Neuronal stem cell (in vitro differentiated cells): ENCODE measurements at regions not wholly inside any gene's neighbourhood (a gene's known extent, or its start where the extent isn't known, plus 50 kb on each side); places are given as distances from the start of the nearest gene placed in this dataset.
"Not testable (repeated sequence)": the region's sequence is repeated elsewhere in the genome, so short reads cannot be mapped to it uniquely, and the experiment has no call there.

Source experiments
- DNase-seq: peaks from one replicate; pipeline ENCODE4 v3.0.0-alpha.2; 2013; ENCODE audit warnings: low spot score
- H2AFZ ChIP-seq: one replicate; pipeline ENCODE4 v1.6.1; 2013; ENCODE audit warnings: mild to moderate bottlenecking, low read length, inconsistent platforms
- H2AK5ac ChIP-seq: 2 replicates; pipeline ENCODE4 v1.6.1; 2013; ENCODE audit warnings: low read depth, mild to moderate bottlenecking, inconsistent platforms, low read length, moderate library complexity, mixed read lengths
- H2BK120ac ChIP-seq: 2 replicates; pipeline ENCODE4 v1.6.1; 2013; ENCODE audit warnings: low read depth, mild to moderate bottlenecking, inconsistent platforms, low read length, moderate library complexity, mixed read lengths
- H2BK12ac ChIP-seq: one replicate; pipeline ENCODE4 v1.6.1; 2013; ENCODE audit warnings: low read length, inconsistent platforms
- H2BK15ac ChIP-seq: 2 replicates; pipeline ENCODE4 v1.6.1; 2013; ENCODE audit warnings: mild to moderate bottlenecking, low read length, inconsistent platforms, mixed read lengths
- H2BK5ac ChIP-seq: one replicate; pipeline ENCODE4 v1.6.1; 2013; ENCODE audit warnings: inconsistent platforms, mild to moderate bottlenecking, low read length, moderate library complexity
- H3K14ac ChIP-seq: one replicate; pipeline ENCODE4 v1.6.1; 2013; ENCODE audit warnings: low read length, inconsistent platforms
- H3K18ac ChIP-seq: 2 replicates; pipeline ENCODE4 v1.6.1; 2013; ENCODE audit warnings: low read length, inconsistent platforms
- H3K23ac ChIP-seq: 2 replicates; pipeline ENCODE4 v1.6.1; 2013; ENCODE audit warnings: low read depth, mild to moderate bottlenecking, mixed read lengths, low read length, inconsistent platforms; ENCODE audit not compliant: poor library complexity
- H3K27ac ChIP-seq: replicated peaks from 3 replicates; pipeline ENCODE4 v1.5.1; 2013; ENCODE audit warnings: low read length, inconsistent platforms
- H3K27me3 ChIP-seq, 3 experiments: 2 replicates each; pipeline ENCODE4 v1.6.1; 2013; ENCODE audit warnings: low read length in 3 of 3, mild to moderate bottlenecking in 2 of 3, inconsistent platforms in 1 of 3, low read depth in 1 of 3, mixed read lengths in 1 of 3, moderate library complexity in 1 of 3; ENCODE audit not compliant: control insufficient read depth in 3 of 3, insufficient read depth in 3 of 3
- H3K36me3 ChIP-seq, 2 donors: replicated peaks in 1 of 2; 2 replicates each; pipeline ENCODE4 v1.6.1; 2013; ENCODE audit warnings: low read length in 2 of 2; ENCODE audit not compliant: control insufficient read depth in 2 of 2, insufficient read depth in 2 of 2
- H3K4ac ChIP-seq: 2 replicates; pipeline ENCODE4 v1.6.1; 2013; ENCODE audit warnings: inconsistent platforms, mild to moderate bottlenecking, low read length, moderate library complexity
- H3K4me1 ChIP-seq, 2 donors: 1 replicate in 1 of 2; 2 replicates in 1 of 2; pipeline ENCODE4 v1.6.1; 2013; ENCODE audit warnings: low read length in 2 of 2, low read depth in 1 of 2; ENCODE audit not compliant: control insufficient read depth in 2 of 2, insufficient read depth in 1 of 2
- H3K4me2 ChIP-seq: one replicate; pipeline ENCODE4 v1.6.1; 2013; ENCODE audit warnings: mild to moderate bottlenecking, low read length, inconsistent platforms; ENCODE audit not compliant: insufficient read depth, poor library complexity, severe bottlenecking
- H3K4me3 ChIP-seq, 2 donors: 2 replicates each; pipeline ENCODE4 v1.5.1; 2013; ENCODE audit warnings: low read length in 2 of 2, mild to moderate bottlenecking in 2 of 2, inconsistent platforms in 1 of 2, moderate library complexity in 1 of 2
- H3K79me1 ChIP-seq: one replicate; pipeline ENCODE4 v1.6.1; 2013; ENCODE audit warnings: low read depth, mild to moderate bottlenecking, inconsistent platforms, low read length, moderate library complexity
- H3K9ac ChIP-seq: one replicate; pipeline ENCODE4 v1.6.1; 2013; ENCODE audit warnings: mild to moderate bottlenecking, low read depth, low read length, inconsistent platforms; ENCODE audit not compliant: poor library complexity
- H3K9me3 ChIP-seq, 2 donors: replicated peaks in 1 of 2; 2 replicates each; pipeline versions ENCODE3 to v1.6.1; 2013; ENCODE audit warnings: low read length in 2 of 2, mild to moderate bottlenecking in 2 of 2, inconsistent platforms in 1 of 2, low read depth in 1 of 2, mixed read lengths in 1 of 2, moderate library complexity in 1 of 2; ENCODE audit not compliant: control insufficient read depth in 2 of 2, insufficient read depth in 1 of 2
- H4K8ac ChIP-seq: one replicate; pipeline ENCODE4 v1.6.1; 2013; ENCODE audit warnings: low read depth, mild to moderate bottlenecking, inconsistent platforms, low read length, moderate library complexity
- H4K91ac ChIP-seq: one replicate; pipeline ENCODE4 v1.6.1; 2013; ENCODE audit warnings: low read length, low read depth, mild to moderate bottlenecking, inconsistent platforms; ENCODE audit not compliant: poor library complexity
- WGBS, 2 donors: extraction: QIAGEN DNeasy Blood & Tissue Kit; methylation state at CpG; one replicate each; pipeline ENCODE4 v1.1.7; 2013; ENCODE audit warnings: missing lambda C conversion rate in 2 of 2, mixed read lengths in 1 of 2; ENCODE audit not compliant: insufficient read length in 2 of 2, insufficient replicate concordance in 1 of 2; ENCODE audit errors: extremely low coverage in 2 of 2; 5-methylcytosine and 5-hydroxymethylcytosine counted together

DNA sequence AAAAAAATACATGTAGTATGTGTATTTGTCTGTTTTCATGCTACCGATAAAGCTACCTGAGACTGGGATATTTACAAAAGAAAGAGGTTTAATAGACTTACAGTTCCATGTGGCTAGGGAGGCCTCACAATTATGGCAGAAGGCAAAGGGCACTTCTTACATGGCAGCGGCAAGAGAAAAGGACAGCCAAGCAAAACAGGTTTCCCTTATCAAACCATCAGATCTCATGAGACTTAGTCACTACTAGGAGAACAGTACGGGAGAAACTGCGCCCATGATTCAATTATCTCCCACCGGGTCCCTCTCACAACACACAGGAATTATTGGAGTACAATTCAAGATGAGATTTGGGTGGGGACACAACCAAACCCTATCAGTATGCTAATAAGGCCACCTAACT, 137.0 kb upstream of the ELOVL6 start:
- WGBS, 2 donors = no CpG with 5 or more reads among the region's 5 CpGs
- Histone ChIP-seq H3K27me3 (no peaks in the 10 kb centered on the region), H2BK12ac (no peak overlapping the region), H3K23ac (no peak overlapping the region), H3K79me1 (no peaks in the 10 kb centered on the region), H3K4me3 (no peak overlapping the region), H4K8ac (no peak overlapping the region), H3K27ac (no peak overlapping the region), H2BK120ac (no peak overlapping the region), H3K4me1 (no peaks in the 10 kb centered on the region), H3K9ac (no peak overlapping the region), H2BK15ac (no peak overlapping the region), H3K36me3 (no peaks in the 10 kb centered on the region), H3K18ac (no peak overlapping the region), H2AFZ (no peak overlapping the region), H2BK5ac (no peak overlapping the region), H3K9me3 (no peaks in the 10 kb centered on the region), H3K4ac (no peak overlapping the region), H2AK5ac (no peak overlapping the region), H3K4me2 (no peak overlapping the region), H4K91ac (no peak overlapping the region), H3K14ac (no peak overlapping the region)
- no peak for DNase-seq

DNA sequence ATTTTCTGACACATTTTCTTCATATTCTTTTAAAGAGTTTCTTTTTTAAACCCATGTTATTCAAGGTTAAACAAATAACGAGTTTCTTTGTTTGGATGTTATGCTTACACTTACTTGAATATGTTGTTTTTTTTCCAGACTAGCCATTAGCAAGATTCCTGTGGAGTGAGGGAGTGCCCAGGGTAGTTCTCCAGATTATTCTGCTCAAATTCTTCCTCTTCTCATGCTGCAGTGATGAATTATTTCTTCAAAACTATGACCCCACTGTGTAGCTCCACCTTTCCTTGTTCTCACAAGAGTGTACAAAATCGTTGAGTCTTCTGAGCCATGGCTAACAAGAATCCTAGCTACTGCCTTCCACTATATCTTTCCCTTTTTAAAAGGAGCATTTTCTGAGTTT, 134.1 kb upstream of the ELOVL6 start:
- no peak for DNase-seq

GRCh38 chr4:110326426-110326825, 128.0 kb upstream of the ELOVL6 start:
- DNase-seq, H4K8ac ChIP-seq, H2BK15ac ChIP-seq, H3K9ac ChIP-seq, H2BK120ac ChIP-seq, H3K23ac ChIP-seq, H3K4me2 ChIP-seq, H3K27me3 ChIP-seq, H2AFZ ChIP-seq, H3K4me3 ChIP-seq, H3K4me1 ChIP-seq, H3K36me3 ChIP-seq, H3K18ac ChIP-seq, H4K91ac ChIP-seq, H3K4ac ChIP-seq, H2BK5ac ChIP-seq, H2AK5ac ChIP-seq, H3K14ac ChIP-seq, H3K27ac ChIP-seq, H3K9me3 ChIP-seq, H2BK12ac ChIP-seq, H3K79me1 ChIP-seq: not testable (repeated sequence)
- WGBS, 2 donors = no CpG with 5 or more reads among the region's 4 CpGs

More for the DNA sequence above, 134.1 kb upstream of the ELOVL6 start:
- no peak overlapping the region for H2BK5ac ChIP-seq
- no peak overlapping the region for H3K14ac ChIP-seq
- H3K9me3 ChIP-seq = no peaks in the 10 kb centered on the region
- H2AK5ac ChIP-seq = no peak overlapping the region
- H2BK12ac ChIP-seq = no peak overlapping the region
- H3K36me3 ChIP-seq = no peaks in the 10 kb centered on the region
- H3K27ac ChIP-seq = no peak overlapping the region
- no peak overlapping the region for H2BK120ac ChIP-seq
- H3K18ac ChIP-seq = no peak overlapping the region
- no CpG with 5 or more reads among the region's 2 CpGs for WGBS, 2 donors
- H4K91ac ChIP-seq = no peak overlapping the region
- no peak overlapping the region for H3K4me2 ChIP-seq
- H3K79me1 ChIP-seq = no peaks in the 10 kb centered on the region
- H3K4me1 ChIP-seq = no peaks in the 10 kb centered on the region
- H3K23ac ChIP-seq = no peak overlapping the region
- H3K4me3 ChIP-seq = no peak overlapping the region
- H2BK15ac ChIP-seq = no peak overlapping the region
- no peak overlapping the region for H4K8ac ChIP-seq
- H3K27me3 ChIP-seq = no peaks in the 10 kb centered on the region
- no peak overlapping the region for H3K9ac ChIP-seq
- no peak overlapping the region for H3K4ac ChIP-seq
- H2AFZ ChIP-seq = no peak overlapping the region

- no peaks in the 10 kb centered on the region for H3K36me3 ChIP-seq
- no peak overlapping the region for H4K91ac ChIP-seq
- no peaks in the 10 kb centered on the region for H3K4me1 ChIP-seq
- no peak overlapping the region for H2BK12ac ChIP-seq
- H2BK15ac ChIP-seq = no peak overlapping the region
- no peaks in the 10 kb centered on the region for H3K79me1 ChIP-seq
- no peak overlapping the region for H2BK120ac ChIP-seq
- no peak for DNase-seq
- no peak overlapping the region for H3K27ac ChIP-seq
- H3K18ac ChIP-seq = no peak overlapping the region
- H2AK5ac ChIP-seq = no peak overlapping the region
- no peak overlapping the region for H3K9ac ChIP-seq
- H3K4me2 ChIP-seq = no peak overlapping the region
- no peak overlapping the region for H2BK5ac ChIP-seq
- no peaks in the 10 kb centered on the region for H3K9me3 ChIP-seq
- no peak overlapping the region for H4K8ac ChIP-seq
- H3K14ac ChIP-seq = no peak overlapping the region
- H3K23ac ChIP-seq = no peak overlapping the region
- no peaks in the 10 kb centered on the region for H3K27me3 ChIP-seq
- H3K4ac ChIP-seq = no peak overlapping the region
- no CpG with 5 or more reads among the region's 1 CpG for WGBS, 2 donors
- no peak overlapping the region for H2AFZ ChIP-seq
- no peak overlapping the region for H3K4me3 ChIP-seq
Observed at GRCh38 chr4:110310795-110311194, 112.4 kb upstream of the ELOVL6 start.
